ENCODE measurements at regions not wholly inside any gene's neighbourhood (a gene's known extent, or its start where the extent isn't known, plus 50 kb on each side); places are given as distances from the start of the nearest gene placed in this dataset.
"Not testable (repeated sequence)": the region's sequence is repeated elsewhere in the genome, so short reads cannot be mapped to it uniquely, and the experiment has no call there.

- no peak for DNase-seq (ENCODE audit: extremely low spot score)
- ChIA-PET POLR2A (no interaction called here), CTCF (interaction anchor here (1.7 kb wide), 1 partner anchor 15 kb away, joined by 4 read pairs; no protein-coding TSS in a partner anchor)
- no peak for TF ChIP-seq CTCF (IDR thresholded peaks at IDR 0.05; ENCODE audit: control extremely low read depth, extremely low read depth, low read depth, missing control alignments)
These were observed 92.3 kb upstream of the HCRTR2 start for GRCh38 chr6:55082021-55082420.

- CTCF ChIA-PET, result interaction anchor here (2.1 kb wide), 1 partner anchor 370 kb away, joined by 4 read pairs; no protein-coding TSS in a partner anchor
- POLR2A ChIA-PET; DNase-seq (ENCODE audit: extremely low spot score): not testable (repeated sequence)
These were observed 86.3 kb upstream of the HCRTR2 start for GRCh38 chr6:55088011-55088410.

GRCh38 chr6:55088902-55089301, 85.4 kb upstream of the HCRTR2 start:
- no peak for TF ChIP-seq CTCF (IDR thresholded peaks at IDR 0.05; ENCODE audit: control extremely low read depth, extremely low read depth, low read depth, missing control alignments)
- DNase-seq (ENCODE audit: extremely low spot score), result no peak
- CTCF ChIA-PET, result no interaction called here
- POLR2A ChIA-PET, result no interaction called here

- ChIA-PET POLR2A (no interaction called here), CTCF (no interaction called here)
- no peak for DNase-seq (ENCODE audit: extremely low spot score)
- no peak for TF ChIP-seq CTCF (IDR thresholded peaks at IDR 0.05; ENCODE audit: control extremely low read depth, extremely low read depth, low read depth, missing control alignments)
These were observed 85.0 kb upstream of the HCRTR2 start for GRCh38 chr6:55089325-55089724.

- no peak for DNase-seq (ENCODE audit: extremely low spot score)
- CTCF ChIA-PET, result no interaction called here
- POLR2A ChIA-PET, result no interaction called here
- no peak for TF ChIP-seq CTCF (IDR thresholded peaks at IDR 0.05; ENCODE audit: control extremely low read depth, extremely low read depth, low read depth, missing control alignments)
These were observed 73.6 kb upstream of the HCRTR2 start for GRCh38 chr6:55100686-55101085.

- POLR2A ChIA-PET, result no interaction called here
- CTCF ChIA-PET, result no interaction called here
- no peak for TF ChIP-seq CTCF (IDR thresholded peaks at IDR 0.05; ENCODE audit: control extremely low read depth, extremely low read depth, low read depth, missing control alignments)
- DNase-seq (ENCODE audit: extremely low spot score), result no peak
These were observed 73.2 kb upstream of the HCRTR2 start for GRCh38 chr6:55101157-55101556.

GRCh38 chr6:55108134-55109130, 65.9 kb upstream of the HCRTR2 start:
- ChIA-PET CTCF (no interaction called here), POLR2A (no interaction called here)
- no peak for TF ChIP-seq CTCF (IDR thresholded peaks at IDR 0.05; ENCODE audit: control extremely low read depth, extremely low read depth, low read depth, missing control alignments)
- DNase-seq (ENCODE audit: extremely low spot score), result no peak
